ENCODE measurements at regions not wholly inside any gene's neighbourhood (a gene's known extent, or its start where the extent isn't known, plus 50 kb on each side); places are given as distances from the start of the nearest gene placed in this dataset.

DNA sequence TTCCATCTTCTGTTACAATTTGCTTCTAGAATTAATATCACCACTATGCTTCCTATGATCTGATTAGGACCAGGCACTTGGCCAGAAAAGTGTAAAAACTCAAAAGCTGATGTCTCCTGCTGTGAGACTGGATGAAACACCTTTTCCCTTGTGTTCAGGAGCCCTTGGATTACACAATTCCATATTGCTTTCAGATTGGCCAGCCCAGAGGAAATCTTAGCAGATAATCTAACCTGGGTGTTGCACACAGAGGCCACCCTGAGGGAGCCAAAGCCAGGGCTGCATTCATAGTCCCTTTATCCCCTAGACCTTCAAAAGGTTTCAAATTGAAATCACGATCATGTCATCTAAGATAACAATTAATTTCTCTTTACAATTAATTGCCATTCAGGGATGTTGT lies 94.1 kb upstream of the SELENOP start:
- Histone ChIP-seq H3K23me2 (ENCODE audit: insufficient read length, low read depth, low read length, poor library complexity, severe bottlenecking) (peaks cover 4% of the 10 kb centered on the region), H4K8ac (replicated peaks; ENCODE audit: insufficient read length, low read depth, low read length) (no peak overlapping the region), H2AFZ (ENCODE audit: low read length) (no peak overlapping the region), H3K56ac (ENCODE audit: insufficient read length, low read depth, low read length) (no peak overlapping the region), H3K14ac (ENCODE audit: insufficient read depth, low read length) (no peak overlapping the region), H2BK20ac (ENCODE audit: low read depth, low read length, poor library complexity, severe bottlenecking) (no peak overlapping the region), H2BK12ac (ENCODE audit: insufficient read length, low read depth, low read length) (no peak overlapping the region), H3K4me1 (ENCODE audit: insufficient read depth, low read length) (no peaks in the 10 kb centered on the region), H4K91ac (ENCODE audit: insufficient read length, low read depth, low read length) (no peak overlapping the region), H2BK120ac (ENCODE audit: low read depth, low read length, poor library complexity, severe bottlenecking) (no peak overlapping the region), H3K4me2 (ENCODE audit: insufficient read depth, insufficient read length, low read length) (no peak overlapping the region), H2BK5ac (ENCODE audit: insufficient read length, low read length) (no peak overlapping the region), H3K23ac (ENCODE audit: insufficient read length, low read depth, low read length) (no peak overlapping the region), H3K27ac (ENCODE audit: insufficient read length, low read depth, low read length) (no peak overlapping the region), H3K4ac (ENCODE audit: low read depth, low read length) (no peak overlapping the region), H2BK15ac (ENCODE audit: low read depth, low read length) (no peak overlapping the region), H3K27me3 (ENCODE audit: insufficient read depth, low read length) (peaks cover 3% of the 10 kb centered on the region; the same call in 1 of the 2 replicates), H3K9ac (ENCODE audit: extremely low read depth, insufficient read length, low read length) (no peak overlapping the region), H4K20me1 (ENCODE audit: control insufficient read depth, insufficient read depth, insufficient read length) (no peaks in the 10 kb centered on the region), H2AK5ac (ENCODE audit: insufficient read length, low read length) (no peak overlapping the region), H3K18ac (ENCODE audit: insufficient read length, low read depth, low read length) (no peak overlapping the region), H4K5ac (ENCODE audit: insufficient read length, low read depth, low read length) (no peak overlapping the region), H3K9me3 (ENCODE audit: control insufficient read depth, low read depth, low read length) (no peaks in the 10 kb centered on the region), H3T11ph (ENCODE audit: low read length) (no peak overlapping the region), H3K79me2 (ENCODE audit: insufficient read depth, low read length) (no peaks in the 10 kb centered on the region), H3K79me1 (ENCODE audit: insufficient read depth, low read depth, low read length, poor library complexity, severe bottlenecking) (no peaks in the 10 kb centered on the region)
- peaks cover 52% of the 10 kb centered on the region for H3K27me3 Mint-ChIP-seq (ENCODE audit: low read depth)
- no peak for DNase-seq
- no CpG with 5 or more reads among the region's 1 CpG for WGBS (ENCODE audit: extremely low coverage, insufficient read length, low lambda C conversion rate)
- no peak for TF ChIP-seq CTCF (conservative IDR thresholded peaks at IDR 0.05)
- no peaks in the 10 kb centered on the region for H3K9me3 Mint-ChIP-seq
- H3K36me3 Mint-ChIP-seq (ENCODE audit: insufficient read depth in 1 of 3, low read depth in 3 of 3), result no peaks in the 10 kb centered on the region
- H3K4me3 Mint-ChIP-seq, result no peak overlapping the region
- peaks cover 15 to 16% of the 10 kb centered on the region in 2 experiments for H3K4me1 Mint-ChIP-seq
- H3K27ac Mint-ChIP-seq, result no peak overlapping the region

Data from H9 (cell line).